Chondrocyte (in vitro differentiated cells): ENCODE measurements at regions not wholly inside any gene's neighbourhood (a gene's known extent, or its start where the extent isn't known, plus 50 kb on each side); places are given as distances from the start of the nearest gene placed in this dataset.

Experiments
- DNase-seq: peaks from one replicate; pipeline ENCODE4 v3.0.0; 2021; ENCODE audit warnings: mixed read lengths, low spot score
- H3K27ac Mint-ChIP-seq: one replicate; pipeline ENCODE4 v1.8.0; 2021; ENCODE audit warnings: mild to moderate bottlenecking, moderate library complexity, mixed read lengths; ENCODE audit not compliant: unreplicated experiment
- H3K27me3 Mint-ChIP-seq: 2 replicates; pipeline ENCODE4 v1.8.0; 2021; ENCODE audit warnings: low read depth, mixed read lengths
- H3K36me3 Mint-ChIP-seq: 2 replicates; pipeline ENCODE4 v1.8.0; 2021; ENCODE audit warnings: low read depth, mixed read lengths
- H3K4me1 Mint-ChIP-seq: 2 replicates; pipeline ENCODE4 v1.8.0; 2021; ENCODE audit warnings: low read depth, mild to moderate bottlenecking, mixed read lengths
- H3K4me3 Mint-ChIP-seq: one replicate; pipeline ENCODE4 v1.8.0; 2021; ENCODE audit warnings: mild to moderate bottlenecking, moderate library complexity, mixed read lengths; ENCODE audit not compliant: unreplicated experiment
- H3K9me3 Mint-ChIP-seq: 2 replicates; pipeline ENCODE4 v1.8.0; 2021; ENCODE audit warnings: low read depth, mixed read lengths
- TF ChIP-seq, protein P1 (sequence below): fragments of 200-600 bp; sonication (generic); IDR thresholded peaks from 2 replicates; pipeline ENCODE4 v1.5.0; 2021; ENCODE audit warnings: antibody characterized with exemption, mild to moderate bottlenecking, moderate library complexity

DNA sequence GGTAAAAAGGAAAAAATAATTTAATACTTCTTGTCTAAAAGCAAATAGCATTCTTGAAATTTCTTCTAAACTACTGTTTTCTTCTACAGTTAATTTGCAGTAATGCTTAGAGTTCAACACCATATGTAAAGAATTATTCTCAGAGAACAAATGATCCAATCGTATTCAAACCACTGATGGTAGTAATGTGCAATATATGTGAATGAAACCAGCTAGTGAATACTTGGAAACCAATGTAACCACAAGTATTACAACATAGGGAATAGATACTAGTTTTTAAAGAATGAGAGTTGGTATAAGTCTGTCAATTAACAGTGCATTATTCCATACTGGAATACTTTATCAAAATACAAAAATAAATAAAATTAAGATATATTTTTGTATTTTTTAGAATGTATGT, 850.0 kb downstream of the DIPK2A start:
- no peaks in the 10 kb centered on the region for H3K36me3 Mint-ChIP-seq
- peaks cover 6% of the 10 kb centered on the region for H3K4me1 Mint-ChIP-seq
- H3K27me3 Mint-ChIP-seq: peaks cover 3% of the 10 kb centered on the region
- TF ChIP-seq, protein P1, sequence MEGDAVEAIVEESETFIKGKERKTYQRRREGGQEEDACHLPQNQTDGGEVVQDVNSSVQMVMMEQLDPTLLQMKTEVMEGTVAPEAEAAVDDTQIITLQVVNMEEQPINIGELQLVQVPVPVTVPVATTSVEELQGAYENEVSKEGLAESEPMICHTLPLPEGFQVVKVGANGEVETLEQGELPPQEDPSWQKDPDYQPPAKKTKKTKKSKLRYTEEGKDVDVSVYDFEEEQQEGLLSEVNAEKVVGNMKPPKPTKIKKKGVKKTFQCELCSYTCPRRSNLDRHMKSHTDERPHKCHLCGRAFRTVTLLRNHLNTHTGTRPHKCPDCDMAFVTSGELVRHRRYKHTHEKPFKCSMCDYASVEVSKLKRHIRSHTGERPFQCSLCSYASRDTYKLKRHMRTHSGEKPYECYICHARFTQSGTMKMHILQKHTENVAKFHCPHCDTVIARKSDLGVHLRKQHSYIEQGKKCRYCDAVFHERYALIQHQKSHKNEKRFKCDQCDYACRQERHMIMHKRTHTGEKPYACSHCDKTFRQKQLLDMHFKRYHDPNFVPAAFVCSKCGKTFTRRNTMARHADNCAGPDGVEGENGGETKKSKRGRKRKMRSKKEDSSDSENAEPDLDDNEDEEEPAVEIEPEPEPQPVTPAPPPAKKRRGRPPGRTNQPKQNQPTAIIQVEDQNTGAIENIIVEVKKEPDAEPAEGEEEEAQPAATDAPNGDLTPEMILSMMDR: no peak
- no peak overlapping the region for H3K4me3 Mint-ChIP-seq
- no peak overlapping the region for H3K27ac Mint-ChIP-seq
- H3K9me3 Mint-ChIP-seq: no peaks in the 10 kb centered on the region
- no peak for DNase-seq

DNA sequence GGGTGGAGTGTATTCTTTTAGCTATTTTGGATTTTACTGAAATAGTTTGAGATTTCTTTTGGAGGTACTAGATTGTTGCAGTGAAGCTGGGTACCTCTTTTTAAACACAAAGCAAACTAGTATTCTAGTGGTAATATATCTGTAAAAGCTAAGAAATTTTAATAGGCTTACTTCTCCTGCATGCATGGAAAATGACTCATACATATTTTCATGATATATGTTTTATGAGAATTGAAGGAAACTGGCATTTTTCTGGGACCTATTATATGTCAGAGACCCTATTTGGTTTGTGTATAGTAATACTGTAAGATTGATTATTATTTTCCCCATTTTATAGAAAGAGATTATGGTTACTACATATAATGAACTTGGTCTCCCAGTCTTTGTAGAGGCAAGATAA, 851.0 kb downstream of the DIPK2A start:
- no peaks in the 10 kb centered on the region for H3K36me3 Mint-ChIP-seq
- no peak overlapping the region for H3K4me3 Mint-ChIP-seq
- DNase-seq: no peak
- no peak overlapping the region for H3K27ac Mint-ChIP-seq
- H3K27me3 Mint-ChIP-seq: no peaks in the 10 kb centered on the region
- H3K9me3 Mint-ChIP-seq: no peaks in the 10 kb centered on the region
- H3K4me1 Mint-ChIP-seq: peaks cover 6% of the 10 kb centered on the region
- TF ChIP-seq, protein P1: no peak

DNA sequence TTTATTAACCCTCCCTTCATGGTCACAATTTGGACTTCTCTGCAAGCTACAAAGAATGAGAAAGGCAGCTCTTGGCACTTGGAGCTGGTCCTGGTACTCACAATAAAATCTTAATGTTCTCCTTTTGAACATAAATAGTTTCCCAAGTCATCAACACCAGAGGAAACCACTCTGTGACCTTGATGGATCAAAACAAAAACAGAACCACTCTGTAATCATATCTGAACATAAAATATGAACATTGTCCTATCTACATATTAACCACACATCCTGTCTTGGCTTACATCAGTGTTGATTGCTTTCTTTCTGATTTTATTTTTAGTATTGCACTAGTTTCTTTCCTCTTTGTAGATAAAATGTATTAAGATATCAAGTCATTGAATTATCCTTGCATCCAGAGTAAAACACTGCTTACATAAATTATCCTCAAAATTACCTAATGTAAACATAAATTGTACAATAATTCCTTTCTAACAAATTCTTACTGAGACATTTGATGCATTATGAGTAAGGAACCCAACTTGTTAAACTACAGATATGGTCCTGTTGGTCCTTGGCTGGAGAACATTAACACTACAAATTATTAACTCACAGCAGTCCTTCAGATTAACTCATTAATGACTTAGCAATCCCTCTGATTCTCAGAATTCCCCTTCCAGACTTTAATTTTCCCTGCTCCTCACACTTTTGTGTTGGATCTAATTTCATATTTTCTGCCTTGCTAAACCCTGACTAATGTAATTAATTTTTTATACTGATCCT, 860.5 kb downstream of the DIPK2A start:
- TF ChIP-seq, protein P1: no peak
- no peaks in the 10 kb centered on the region for H3K4me1 Mint-ChIP-seq
- no peak overlapping the region for H3K27ac Mint-ChIP-seq
- no peak overlapping the region for H3K4me3 Mint-ChIP-seq
- H3K27me3 Mint-ChIP-seq: no peaks in the 10 kb centered on the region
- DNase-seq: no peak
- H3K9me3 Mint-ChIP-seq: no peaks in the 10 kb centered on the region
- H3K36me3 Mint-ChIP-seq: no peaks in the 10 kb centered on the region

DNA sequence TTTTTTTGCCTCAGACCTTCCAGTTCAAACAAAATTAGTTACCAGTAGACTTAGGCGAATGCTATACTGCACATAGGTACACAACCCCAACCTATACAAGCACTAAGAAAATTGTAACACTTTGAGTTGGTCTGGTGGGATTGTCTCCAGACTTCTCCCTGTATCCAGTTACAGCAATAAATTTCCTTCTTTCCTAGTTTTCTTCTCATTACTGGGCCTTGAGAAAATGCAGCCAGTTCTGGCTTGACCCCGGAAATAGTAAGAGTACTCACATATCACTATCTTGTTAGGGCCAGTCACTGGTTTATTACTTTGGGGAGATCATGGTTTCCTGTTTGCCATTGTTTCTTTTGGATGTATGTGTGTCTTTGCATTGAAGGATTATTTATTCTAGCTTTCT, 868.4 kb downstream of the DIPK2A start:
- no peak for DNase-seq
- no peaks in the 10 kb centered on the region for H3K27me3 Mint-ChIP-seq
- TF ChIP-seq, protein P1: no peak
- H3K9me3 Mint-ChIP-seq: peaks cover 10% of the 10 kb centered on the region
- peaks cover 7% of the 10 kb centered on the region for H3K36me3 Mint-ChIP-seq
- no peak overlapping the region for H3K4me3 Mint-ChIP-seq
- no peak overlapping the region for H3K27ac Mint-ChIP-seq
- H3K4me1 Mint-ChIP-seq: no peaks in the 10 kb centered on the region

DNA sequence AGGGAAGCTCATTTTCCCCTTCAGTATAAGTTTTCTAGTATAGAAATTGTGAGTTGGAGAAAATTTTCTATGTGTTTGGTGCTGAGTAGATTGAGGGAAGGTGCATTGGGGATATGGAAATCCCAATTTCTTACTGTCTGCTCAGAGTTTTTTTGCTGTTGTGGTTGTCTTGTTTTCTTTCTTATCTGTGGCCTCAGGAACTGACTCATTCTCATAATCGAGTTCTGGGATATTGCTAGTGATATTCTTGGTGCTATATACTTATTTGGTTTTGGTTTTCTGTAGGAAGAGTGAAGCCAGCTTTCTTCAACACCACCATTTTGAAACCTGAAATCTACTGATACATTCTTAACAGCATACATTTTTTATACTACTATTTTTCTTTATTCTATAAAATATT, 869.2 kb downstream of the DIPK2A start:
- peaks cover 7% of the 10 kb centered on the region for H3K36me3 Mint-ChIP-seq
- H3K27me3 Mint-ChIP-seq: no peaks in the 10 kb centered on the region
- no peak for DNase-seq

More for the DNA sequence above, 869.2 kb downstream of the DIPK2A start:
- Mint-ChIP-seq H3K27ac (no peak overlapping the region), H3K9me3 (peaks cover 10% of the 10 kb centered on the region), H3K4me1 (no peaks in the 10 kb centered on the region), H3K4me3 (no peak overlapping the region)
- TF ChIP-seq, protein P1: no peak
